ENCODE measurements at regions not wholly inside any gene's neighbourhood (a gene's known extent, or its start where the extent isn't known, plus 50 kb on each side); places are given as distances from the start of the nearest gene placed in this dataset.

- no peak for TF ChIP-seq CTCF (IDR thresholded peaks at IDR 0.05)
- H3K9me3 Mint-ChIP-seq: no peaks in the 10 kb centered on the region
- POLR2A ChIA-PET: interaction anchor here (3.3 kb wide), 1 partner anchor 252 kb away, joined by 22 read pairs; no protein-coding TSS in a partner anchor
- H3K27ac ChIP-seq (ENCODE audit: low read depth in 1 of 2, low read length in 2 of 2): no peak overlapping the region
- no peak overlapping the region for H3K4me3 Mint-ChIP-seq
- H3K36me3 Mint-ChIP-seq (ENCODE audit: low read depth): no peaks in the 10 kb centered on the region
- peaks cover 3% of the 10 kb centered on the region for H3K4me1 ChIP-seq (ENCODE audit: insufficient read depth, low read length)
- peaks cover 10% of the 10 kb centered on the region for H3K27me3 Mint-ChIP-seq
- H3K36me3 ChIP-seq (ENCODE audit: insufficient read depth, low read length): no peaks in the 10 kb centered on the region
- CTCF ChIA-PET: no interaction called here
- DNase-seq: no peak
- peaks cover 6% of the 10 kb centered on the region for H3K4me1 Mint-ChIP-seq (ENCODE audit: low read depth)
- no peaks in the 10 kb centered on the region for H3K27me3 ChIP-seq (ENCODE audit: control insufficient read depth in 1 of 2, insufficient read depth in 2 of 2, low read length in 2 of 2)
- intact Hi-C loops (cut with DNase I, micrococcal nuclease): no loop called here
- no peak overlapping the region for H3K4me3 ChIP-seq (ENCODE audit: low read length)
- H3K27ac Mint-ChIP-seq: no peak overlapping the region
- ATAC-seq (ENCODE audit: poor library complexity): no peak
- no peaks in the 10 kb centered on the region for H3K9me3 ChIP-seq (ENCODE audit: control insufficient read depth in 1 of 2, insufficient read depth in 1 of 2, low read length in 2 of 2)
Observed at GRCh38 chr1:182145441-182145840, 83.9 kb upstream of the ZNF648 start.

- no peak overlapping the region for H3K4me3 ChIP-seq (ENCODE audit: low read length)
- Mint-ChIP-seq H3K9me3 (no peaks in the 10 kb centered on the region), H3K27ac (no peak overlapping the region), H3K4me3 (no peak overlapping the region), H3K27me3 (peaks cover 12% of the 10 kb centered on the region), H3K36me3 (ENCODE audit: low read depth) (no peaks in the 10 kb centered on the region), H3K4me1 (ENCODE audit: low read depth) (peaks cover 6% of the 10 kb centered on the region)
- H3K9me3 ChIP-seq (ENCODE audit: control insufficient read depth in 1 of 2, insufficient read depth in 1 of 2, low read length in 2 of 2): no peaks in the 10 kb centered on the region
- H3K27me3 ChIP-seq (ENCODE audit: control insufficient read depth in 1 of 2, insufficient read depth in 2 of 2, low read length in 2 of 2): no peaks in the 10 kb centered on the region
- H3K36me3 ChIP-seq (ENCODE audit: insufficient read depth, low read length): no peaks in the 10 kb centered on the region
- intact Hi-C loops (cut with DNase I, micrococcal nuclease): no loop called here
- POLR2A ChIA-PET: interaction anchor here (3.3 kb wide), 1 partner anchor 252 kb away, joined by 22 read pairs; no protein-coding TSS in a partner anchor
- H3K27ac ChIP-seq (ENCODE audit: low read depth in 1 of 2, low read length in 2 of 2): no peak overlapping the region
- ATAC-seq (ENCODE audit: poor library complexity) (no peak), DNase-seq (no peak)
- TF ChIP-seq CTCF (IDR thresholded peaks at IDR 0.05): no peak
- CTCF ChIA-PET: interaction anchor here (1.1 to 3.3 kb wide), 3 partner anchors 59 to 252 kb away, joined by 4 to 67 read pairs (median 4); partner anchors contain the start of gene GLUL
- H3K4me1 ChIP-seq (ENCODE audit: insufficient read depth, low read length): peaks cover 3% of the 10 kb centered on the region
Observed at GRCh38 chr1:182144646-182145030, 83.1 kb upstream of the ZNF648 start.

- Mint-ChIP-seq H3K36me3 (ENCODE audit: low read depth) (no peaks in the 10 kb centered on the region), H3K9me3 (no peaks in the 10 kb centered on the region), H3K27me3 (peaks cover 12% of the 10 kb centered on the region), H3K27ac (no peak overlapping the region), H3K4me3 (no peak overlapping the region), H3K4me1 (ENCODE audit: low read depth) (peaks cover 6% of the 10 kb centered on the region)
- Histone ChIP-seq H3K27me3 (ENCODE audit: control insufficient read depth in 1 of 2, insufficient read depth in 2 of 2, low read length in 2 of 2) (no peaks in the 10 kb centered on the region), H3K4me1 (ENCODE audit: insufficient read depth, low read length) (peaks cover 3% of the 10 kb centered on the region), H3K27ac (ENCODE audit: low read depth in 1 of 2, low read length in 2 of 2) (no peak overlapping the region), H3K36me3 (ENCODE audit: insufficient read depth, low read length) (no peaks in the 10 kb centered on the region), H3K9me3 (ENCODE audit: control insufficient read depth in 1 of 2, insufficient read depth in 1 of 2, low read length in 2 of 2) (no peaks in the 10 kb centered on the region), H3K4me3 (ENCODE audit: low read length) (no peak overlapping the region)
- CTCF ChIA-PET: interaction anchor here (1.1 to 3.3 kb wide), 23 partner anchors 8 to 272 kb away, joined by 3 to 67 read pairs (median 5); partner anchors contain the start of genes GLUL and TEDDM1
- no peak for ATAC-seq (ENCODE audit: poor library complexity)
- intact Hi-C loops (cut with DNase I, micrococcal nuclease): loop anchor here (1.0 kb wide), 4 partner anchors 57 to 665 kb away; no protein-coding TSS in a partner anchor
- DNase-seq: peak in 2 of 14 experiments; percentile 38 to 62
- no peak for TF ChIP-seq CTCF (IDR thresholded peaks at IDR 0.05)
- POLR2A ChIA-PET: interaction anchor here (1.2 to 3.3 kb wide), 4 partner anchors 55 to 253 kb away, joined by 3 to 22 read pairs (median 7); no protein-coding TSS in a partner anchor
Observed at GRCh38 chr1:182143825-182144645, 82.5 kb upstream of the ZNF648 start.

All from CD4-positive, alpha-beta T cell (primary cell).